ENCODE measurements at regions not wholly inside any gene's neighbourhood (a gene's known extent, or its start where the extent isn't known, plus 50 kb on each side); places are given as distances from the start of the nearest gene placed in this dataset.

DNA sequence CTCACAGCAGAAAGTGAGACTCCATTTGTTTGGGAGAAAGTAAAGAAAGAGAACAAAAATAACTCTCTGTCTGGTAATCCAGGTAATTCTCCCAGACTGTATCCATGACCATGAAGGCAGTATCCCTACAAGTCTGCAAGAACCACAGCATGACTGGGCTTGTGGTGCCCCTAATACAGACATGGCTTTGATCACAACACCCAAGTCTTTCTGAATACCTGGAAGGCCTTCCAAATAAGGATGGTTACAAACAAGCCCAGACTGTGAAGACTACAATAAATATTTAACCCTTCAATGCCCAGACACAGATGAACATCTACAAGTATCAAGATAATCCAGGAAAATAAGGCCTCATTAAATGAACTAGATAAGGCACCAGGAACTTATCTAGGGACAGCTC, 481.1 kb upstream of the RORB start:
- Histone ChIP-seq H3K4me3 (no peak overlapping the region), H3K4me1 (no peaks in the 10 kb centered on the region), H3K27ac (no peak overlapping the region), H3K36me3 (no peaks in the 10 kb centered on the region), H3K9me3 (no peaks in the 10 kb centered on the region), H3K27me3 (no peaks in the 10 kb centered on the region)
- ATAC-seq (ENCODE audit: low FRiP score in 2 of 2), result no peak
- TF ChIP-seq EP300 (IDR thresholded peaks at IDR 0.05), result no peak
- no peak for TF ChIP-seq POLR2A (IDR thresholded peaks at IDR 0.05)
- no peak for TF ChIP-seq CTCF (IDR thresholded peaks at IDR 0.05)
- no peak for TF ChIP-seq POLR2AphosphoS5 (IDR thresholded peaks at IDR 0.05)
- no peak for DNase-seq

- peak in 1 of 2 donors; percentile 76 for ATAC-seq (ENCODE audit: low FRiP score in 2 of 2)
- Histone ChIP-seq H3K36me3 (no peaks in the 10 kb centered on the region), H3K4me1 (no peaks in the 10 kb centered on the region), H3K4me3 (no peak overlapping the region), H3K9me3 (no peaks in the 10 kb centered on the region), H3K27ac (no peak overlapping the region), H3K27me3 (no peaks in the 10 kb centered on the region)
- DNase-seq, result no peak
- WGBS, 2 donors, result 64 to 65% methylated on average over 4 of the region's 4 CpGs
- TF ChIP-seq POLR2A (IDR thresholded peaks at IDR 0.05), result no peak
- TF ChIP-seq EP300 (IDR thresholded peaks at IDR 0.05), result no peak
- no peak for TF ChIP-seq POLR2AphosphoS5 (IDR thresholded peaks at IDR 0.05)
- TF ChIP-seq CTCF (IDR thresholded peaks at IDR 0.05), result no peak
These were observed 471.7 kb upstream of the RORB start for GRCh38 chr9:74025402-74025925.

DNA sequence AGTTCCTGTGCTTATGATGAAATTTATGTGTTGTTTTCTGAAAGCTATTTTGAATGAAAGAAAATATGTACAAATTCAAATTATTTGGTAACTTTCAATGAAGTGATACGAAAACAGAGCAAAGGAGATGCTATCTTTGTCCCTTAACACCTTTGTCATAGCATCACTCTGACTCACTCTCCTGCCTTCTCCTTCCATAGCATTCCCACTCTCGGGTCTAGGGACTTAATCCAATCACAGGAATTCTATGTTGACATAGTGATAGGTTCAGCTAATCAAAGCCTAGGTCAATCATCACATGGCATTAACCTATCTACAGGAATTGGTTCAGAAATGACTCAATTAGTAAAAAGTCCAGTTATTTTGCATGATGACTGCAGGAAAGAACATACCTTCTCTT, 464.7 kb upstream of the RORB start:
- no peak for TF ChIP-seq EP300 (IDR thresholded peaks at IDR 0.05)
- no peak for TF ChIP-seq CTCF (IDR thresholded peaks at IDR 0.05)
- 58 to 62% methylated on average over 2 of the region's 2 CpGs for WGBS, 2 donors
- no peaks in the 10 kb centered on the region for H3K9me3 ChIP-seq
- no peak overlapping the region for H3K27ac ChIP-seq
- no peaks in the 10 kb centered on the region for H3K36me3 ChIP-seq
- H3K4me1 ChIP-seq, result no peaks in the 10 kb centered on the region
- H3K27me3 ChIP-seq, result no peaks in the 10 kb centered on the region
- DNase-seq (no peak), ATAC-seq (ENCODE audit: low FRiP score in 2 of 2) (no peak)
- H3K4me3 ChIP-seq, result no peak overlapping the region

DNA sequence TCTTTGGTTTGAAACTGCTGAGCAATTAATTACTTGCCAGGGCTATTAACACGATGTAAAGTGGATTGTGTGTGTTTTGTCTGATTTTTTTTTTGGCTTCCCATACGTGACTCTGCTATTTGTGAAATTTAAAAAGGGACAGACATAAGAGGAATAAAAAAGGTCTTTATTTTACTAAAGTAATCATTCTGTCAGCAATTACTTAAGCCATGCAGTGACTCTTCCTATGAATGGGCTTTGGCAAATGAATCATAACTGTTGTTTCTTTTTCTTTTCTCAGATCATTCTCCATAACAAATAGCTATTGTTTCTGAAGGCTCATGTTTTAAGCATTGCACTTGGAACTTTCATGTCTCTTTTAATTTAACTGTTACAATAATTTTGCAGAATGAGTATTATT, 461.3 kb upstream of the RORB start:
- Histone ChIP-seq H3K9me3 (no peaks in the 10 kb centered on the region), H3K4me1 (no peaks in the 10 kb centered on the region), H3K27ac (no peak overlapping the region), H3K27me3 (no peaks in the 10 kb centered on the region), H3K36me3 (no peaks in the 10 kb centered on the region), H3K4me3 (no peak overlapping the region)
- WGBS, 2 donors, result 48 to 53% methylated on average over 2 of the region's 2 CpGs
- ATAC-seq (ENCODE audit: low FRiP score in 2 of 2) (no peak), DNase-seq (no peak)
- TF ChIP-seq POLR2AphosphoS5 (IDR thresholded peaks at IDR 0.05) (no peak), CTCF (IDR thresholded peaks at IDR 0.05) (no peak), EP300 (IDR thresholded peaks at IDR 0.05) (no peak), POLR2A (IDR thresholded peaks at IDR 0.05) (no peak)

- no peak for ATAC-seq (ENCODE audit: low FRiP score in 2 of 2)
- Histone ChIP-seq H3K4me3 (no peak overlapping the region), H3K9me3 (no peaks in the 10 kb centered on the region), H3K27ac (no peak overlapping the region), H3K27me3 (no peaks in the 10 kb centered on the region), H3K4me1 (no peaks in the 10 kb centered on the region), H3K36me3 (no peaks in the 10 kb centered on the region)
- TF ChIP-seq CTCF (IDR thresholded peaks at IDR 0.05) (no peak), EP300 (IDR thresholded peaks at IDR 0.05) (no peak), POLR2AphosphoS5 (IDR thresholded peaks at IDR 0.05) (no peak), POLR2A (IDR thresholded peaks at IDR 0.05) (no peak)
- WGBS, 2 donors, result 78 to 83% methylated on average over 5 of the region's 5 CpGs
- no peak for DNase-seq
These were observed 460.4 kb upstream of the RORB start for GRCh38 chr9:74036549-74037231.

Data from upper lobe of left lung (tissue), 6 donors.